Mucosa of descending colon (tissue), 3 donors: ENCODE measurements at regions not wholly inside any gene's neighbourhood (a gene's known extent, or its start where the extent isn't known, plus 50 kb on each side); places are given as distances from the start of the nearest gene placed in this dataset.
A peak's percentile ranks its signal among the peaks of the same experiment; 100 is the strongest.

ENCODE experiments used
- ATAC-seq: fragments of 200-7000 bp; cut with Tn5 transposase; one replicate; pipeline ENCODE4 v1.9.1; 2020; ENCODE audit warnings: mild to moderate bottlenecking, moderate library complexity
- DNase-seq, 3 donors: peaks; one replicate each; pipeline ENCODE4 v3.0.0-alpha.2; 2020
- H3K36me3 ChIP-seq: fragments of 200-600 bp; one replicate; pipeline ENCODE4 v1.8.0; 2021; ENCODE audit warnings: low read depth, mild to moderate bottlenecking
- H3K4me1 ChIP-seq: fragments of 200-600 bp; one replicate; pipeline ENCODE4 v1.8.0; 2021; ENCODE audit warnings: low read depth, mild to moderate bottlenecking
- H3K4me3 ChIP-seq: fragments of 200-600 bp; one replicate; pipeline ENCODE4 v1.8.0; 2021; ENCODE audit warnings: mild to moderate bottlenecking
- H3K9me3 ChIP-seq: fragments of 200-600 bp; one replicate; pipeline ENCODE4 v1.8.0; 2021; ENCODE audit warnings: mild to moderate bottlenecking
- CTCF ChIP-seq: fragments of 200-600 bp; IDR thresholded peaks from one replicate; pipeline ENCODE4 v1.8.0; 2022; ENCODE audit warnings: antibody characterized with exemption, mild to moderate bottlenecking
- intact Hi-C, 2 donors: fragments of 100-400 bp; cut with DNase I in 1 of 2; cut with micrococcal nuclease in 1 of 2; formaldehyde crosslinking; loops; one replicate each; pipeline versions ENCODE4 v1.11.0 to v1.11.1; 2022; cut with DNase I, micrococcal nuclease
- donor health status: DM: no; HTN: no; CAD: no; lungs with moderate emphysema.
- donor health status: DM: no; HTN: no; CAD: no.
- donor health status: DM: no; HTN: yes; CAD: no.

- TF ChIP-seq CTCF: no peak
- no peaks in the 10 kb centered on the region for H3K9me3 ChIP-seq
- no peak for ATAC-seq
- H3K4me1 ChIP-seq: no peaks in the 10 kb centered on the region
- no peak overlapping the region for H3K4me3 ChIP-seq
- no peak for DNase-seq
- intact Hi-C loops: no loop called here
- H3K36me3 ChIP-seq: no peaks in the 10 kb centered on the region
Observed at GRCh38 chr14:99029145-99029915, 242.7 kb downstream of the BCL11B start.

- intact Hi-C loops: no loop called here
- no peak for ATAC-seq
- DNase-seq: peak in 1 of 3 donors; percentile 33
- Histone ChIP-seq H3K4me3 (no peak overlapping the region), H3K4me1 (no peaks in the 10 kb centered on the region), H3K9me3 (no peaks in the 10 kb centered on the region), H3K36me3 (no peaks in the 10 kb centered on the region)
- no peak for TF ChIP-seq CTCF
Observed at GRCh38 chr14:99029916-99030305, 242.1 kb downstream of the BCL11B start.

- H3K4me3 ChIP-seq: no peak overlapping the region
- DNase-seq: peak in 1 of 3 donors; percentile 37
- intact Hi-C loops: no loop called here
- no peaks in the 10 kb centered on the region for H3K36me3 ChIP-seq
- no peaks in the 10 kb centered on the region for H3K9me3 ChIP-seq
- TF ChIP-seq CTCF: no peak
- no peak for ATAC-seq
- H3K4me1 ChIP-seq: no peaks in the 10 kb centered on the region
Observed at GRCh38 chr14:99030454-99030853, 241.5 kb downstream of the BCL11B start.

- DNase-seq: no peak
- ATAC-seq: no peak
- intact Hi-C loops: no loop called here
Observed at GRCh38 chr14:99032759-99033158, 239.2 kb downstream of the BCL11B start.

GRCh38 chr14:99033951-99034350, 238.0 kb downstream of the BCL11B start:
- Histone ChIP-seq H3K4me3 (no peak overlapping the region), H3K9me3 (no peaks in the 10 kb centered on the region), H3K4me1 (no peaks in the 10 kb centered on the region), H3K36me3 (no peaks in the 10 kb centered on the region)
- DNase-seq: no peak
- no peak for ATAC-seq
- intact Hi-C loops: no loop called here
- TF ChIP-seq CTCF: no peak

More at GRCh38 chr14:99032759-99033158, 239.2 kb downstream of the BCL11B start:
- no peak for TF ChIP-seq CTCF
- Histone ChIP-seq H3K9me3 (no peaks in the 10 kb centered on the region), H3K4me1 (no peaks in the 10 kb centered on the region), H3K36me3 (no peaks in the 10 kb centered on the region), H3K4me3 (no peak overlapping the region)
